ENCODE measurements at regions not wholly inside any gene's neighbourhood (a gene's known extent, or its start where the extent isn't known, plus 50 kb on each side); places are given as distances from the start of the nearest gene placed in this dataset.

- DNase-seq (ENCODE audit: low spot score), result no peak
- Mint-ChIP-seq H3K36me3 (ENCODE audit: low read depth) (no peaks in the 10 kb centered on the region), H3K27ac (no peak overlapping the region), H3K27me3 (ENCODE audit: insufficient read depth, low read depth, poor library complexity) (no peaks in the 10 kb centered on the region), H3K4me3 (no peak overlapping the region), H3K9me3 (no peaks in the 10 kb centered on the region; the same call in 2 of the 3 replicates), H3K4me1 (no peaks in the 10 kb centered on the region)
- Histone ChIP-seq H3K27ac (ENCODE audit: low read depth) (no peak overlapping the region), H3F3A (replicated peaks; ENCODE audit: low read depth) (no peaks in the 10 kb centered on the region), H3K4me3 (no peak overlapping the region), H3K4me2 (no peak overlapping the region), H3K9me2 (ENCODE audit: insufficient read depth) (no peaks in the 10 kb centered on the region), H2AFZ (no peak overlapping the region), H4K20me1 (replicated peaks; ENCODE audit: insufficient read depth) (no peaks in the 10 kb centered on the region), H3K4me1 (ENCODE audit: insufficient read depth) (no peaks in the 10 kb centered on the region), H3K36me3 (ENCODE audit: insufficient read depth) (no peaks in the 10 kb centered on the region), H3K79me2 (replicated peaks; ENCODE audit: insufficient read depth) (no peaks in the 10 kb centered on the region), H3K27me3 (ENCODE audit: insufficient read depth) (no peaks in the 10 kb centered on the region)
- ATAC-seq, result no peak
- TF ChIP-seq STAT1 (IDR thresholded peaks at IDR 0.05; ENCODE audit: unreplicated experiment) (no peak), ZNF114 (CRISPR knock-in tag; IDR thresholded peaks at IDR 0.05) (no peak), ETS1 (IDR thresholded peaks at IDR 0.05) (no peak), EZH2phosphoT487 (IDR thresholded peaks at IDR 0.05; ENCODE audit: unreplicated experiment) (no peak), ZNF462 (CRISPR knock-in tag; IDR thresholded peaks at IDR 0.05) (no peak), ZNF331 (CRISPR knock-in tag; IDR thresholded peaks at IDR 0.05; ENCODE audit: low read depth) (no peak), JUNB (IDR thresholded peaks at IDR 0.05; ENCODE audit: unreplicated experiment) (no peak), CREB1 (CRISPR knock-in tag; IDR thresholded peaks at IDR 0.05; ENCODE audit: low read depth) (no peak), REST (IDR thresholded peaks at IDR 0.05; ENCODE audit: unreplicated experiment) (no peak), EZH2 (IDR thresholded peaks at IDR 0.05; ENCODE audit: low read depth, unreplicated experiment) (no peak), POLR2AphosphoS5 (IDR thresholded peaks at IDR 0.05; ENCODE audit: low read depth) (no peak), CTCF (conservative IDR thresholded peaks at IDR 0.05; ENCODE audit: low read depth in 2 of 2) (no peak), NANOG (IDR thresholded peaks at IDR 0.05; ENCODE audit: borderline replicate concordance) (no peak)
Measured at GRCh38 chr15:35317217-35317616, 228.7 kb downstream of the DPH6 start.
